ENCODE measurements at regions not wholly inside any gene's neighbourhood (a gene's known extent, or its start where the extent isn't known, plus 50 kb on each side); places are given as distances from the start of the nearest gene placed in this dataset.

GRCh38 chr6:115601064-115601463 lies 459.6 kb downstream of the FRK start:
- TF ChIP-seq POLR2A (IDR thresholded peaks at IDR 0.05; ENCODE audit: low read length) (no peak), GATA1 (IDR thresholded peaks at IDR 0.05; ENCODE audit: low read depth, low read length) (no peak)
